Mucosa of descending colon (tissue), 3 donors: ENCODE measurements at regions not wholly inside any gene's neighbourhood (a gene's known extent, or its start where the extent isn't known, plus 50 kb on each side); places are given as distances from the start of the nearest gene placed in this dataset.

ENCODE experiments used
- ATAC-seq: fragments of 200-7000 bp; cut with Tn5 transposase; one replicate; pipeline ENCODE4 v1.9.1; 2020; ENCODE audit warnings: mild to moderate bottlenecking, moderate library complexity
- DNase-seq, 3 donors: peaks; one replicate each; pipeline ENCODE4 v3.0.0-alpha.2; 2020
- H3K36me3 ChIP-seq: fragments of 200-600 bp; one replicate; pipeline ENCODE4 v1.8.0; 2021; ENCODE audit warnings: low read depth, mild to moderate bottlenecking
- H3K4me1 ChIP-seq: fragments of 200-600 bp; one replicate; pipeline ENCODE4 v1.8.0; 2021; ENCODE audit warnings: low read depth, mild to moderate bottlenecking
- H3K4me3 ChIP-seq: fragments of 200-600 bp; one replicate; pipeline ENCODE4 v1.8.0; 2021; ENCODE audit warnings: mild to moderate bottlenecking
- H3K9me3 ChIP-seq: fragments of 200-600 bp; one replicate; pipeline ENCODE4 v1.8.0; 2021; ENCODE audit warnings: mild to moderate bottlenecking
- intact Hi-C, 2 donors: fragments of 100-400 bp; cut with DNase I in 1 of 2; cut with micrococcal nuclease in 1 of 2; formaldehyde crosslinking; loops; one replicate each; pipeline versions ENCODE4 v1.11.0 to v1.11.1; 2022; cut with DNase I, micrococcal nuclease
- TF ChIP-seq, protein P1 (sequence below): fragments of 200-600 bp; IDR thresholded peaks from one replicate; pipeline ENCODE4 v1.8.0; 2022; ENCODE audit warnings: antibody characterized with exemption, mild to moderate bottlenecking
- donor health status: DM: no; HTN: no; CAD: no; lungs with moderate emphysema.
- donor health status: DM: no; HTN: no; CAD: no.
- donor health status: DM: no; HTN: yes; CAD: no.

DNA sequence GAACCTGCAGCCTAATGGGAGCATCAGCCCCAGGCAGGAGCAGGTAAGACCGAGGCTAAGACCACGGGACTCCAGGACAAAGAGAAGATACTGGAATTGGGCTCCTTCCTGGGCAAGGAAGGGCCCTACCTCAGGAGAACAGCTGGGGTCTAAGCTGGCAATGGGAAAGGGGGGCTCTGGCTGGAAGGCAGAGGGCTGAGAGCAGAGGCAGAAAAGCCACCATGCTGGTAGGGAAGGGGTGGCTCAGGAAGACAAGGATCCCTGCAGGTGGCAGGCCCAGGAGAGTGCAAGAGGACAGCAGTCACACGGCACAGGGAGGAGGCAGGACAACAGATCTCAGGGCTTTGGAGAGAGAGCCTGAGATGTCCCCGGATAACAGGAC lies 203.5 kb downstream of the NDUFA10 start:
- no peaks in the 10 kb centered on the region for H3K9me3 ChIP-seq
- ATAC-seq = no peak
- no peaks in the 10 kb centered on the region for H3K36me3 ChIP-seq
- intact Hi-C loops = no loop called here
- no peak overlapping the region for H3K4me3 ChIP-seq
- DNase-seq = peak in 1 of 3 donors; percentile 15
- no peaks in the 10 kb centered on the region for H3K4me1 ChIP-seq
- TF ChIP-seq, protein P1, sequence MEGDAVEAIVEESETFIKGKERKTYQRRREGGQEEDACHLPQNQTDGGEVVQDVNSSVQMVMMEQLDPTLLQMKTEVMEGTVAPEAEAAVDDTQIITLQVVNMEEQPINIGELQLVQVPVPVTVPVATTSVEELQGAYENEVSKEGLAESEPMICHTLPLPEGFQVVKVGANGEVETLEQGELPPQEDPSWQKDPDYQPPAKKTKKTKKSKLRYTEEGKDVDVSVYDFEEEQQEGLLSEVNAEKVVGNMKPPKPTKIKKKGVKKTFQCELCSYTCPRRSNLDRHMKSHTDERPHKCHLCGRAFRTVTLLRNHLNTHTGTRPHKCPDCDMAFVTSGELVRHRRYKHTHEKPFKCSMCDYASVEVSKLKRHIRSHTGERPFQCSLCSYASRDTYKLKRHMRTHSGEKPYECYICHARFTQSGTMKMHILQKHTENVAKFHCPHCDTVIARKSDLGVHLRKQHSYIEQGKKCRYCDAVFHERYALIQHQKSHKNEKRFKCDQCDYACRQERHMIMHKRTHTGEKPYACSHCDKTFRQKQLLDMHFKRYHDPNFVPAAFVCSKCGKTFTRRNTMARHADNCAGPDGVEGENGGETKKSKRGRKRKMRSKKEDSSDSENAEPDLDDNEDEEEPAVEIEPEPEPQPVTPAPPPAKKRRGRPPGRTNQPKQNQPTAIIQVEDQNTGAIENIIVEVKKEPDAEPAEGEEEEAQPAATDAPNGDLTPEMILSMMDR = no peak

DNA sequence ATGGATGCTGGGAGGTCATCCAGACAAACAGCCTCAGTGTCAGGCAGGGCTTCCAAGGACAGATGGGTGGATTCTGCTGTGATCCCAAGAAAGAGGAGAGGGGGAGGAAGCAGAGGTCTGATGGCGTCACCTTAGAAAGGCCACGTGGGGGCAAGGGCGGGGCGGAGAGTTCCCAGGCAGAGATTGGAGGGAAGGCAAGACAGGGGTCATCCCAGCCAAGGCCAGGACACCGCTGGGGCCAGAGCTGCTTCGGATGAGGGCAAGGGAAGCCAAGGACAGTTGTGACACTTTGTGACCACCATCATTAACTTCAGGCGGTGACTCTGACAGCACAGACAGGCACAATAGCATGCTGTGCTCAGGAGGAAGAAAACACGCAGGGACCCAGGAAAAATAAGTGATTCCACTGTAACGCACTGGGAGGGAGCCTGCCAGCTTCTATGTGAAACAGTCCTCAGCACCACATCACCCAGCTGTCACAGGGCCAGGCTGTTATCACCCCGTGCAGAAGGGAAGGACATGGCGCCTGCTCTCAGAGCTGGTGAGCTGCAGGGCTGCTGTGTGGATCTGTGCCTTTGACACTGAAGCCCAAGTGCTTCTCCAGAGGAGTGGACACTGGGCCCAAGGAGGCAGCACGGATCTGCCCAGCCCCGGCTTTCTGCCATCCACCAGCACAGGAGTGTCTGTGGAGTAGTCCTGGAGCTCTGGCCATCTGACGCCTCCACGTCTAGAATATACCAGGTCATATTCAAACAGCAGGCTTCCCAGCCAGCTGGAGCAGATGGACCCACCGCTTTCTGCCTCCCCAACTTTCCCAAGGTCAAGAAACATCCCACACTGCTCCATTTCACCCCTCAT lies 204.1 kb downstream of the NDUFA10 start:
- no peak for ATAC-seq
- Histone ChIP-seq H3K9me3 (no peaks in the 10 kb centered on the region), H3K36me3 (no peaks in the 10 kb centered on the region), H3K4me3 (no peak overlapping the region), H3K4me1 (no peaks in the 10 kb centered on the region)
- TF ChIP-seq, protein P1 = no peak
- intact Hi-C loops = no loop called here
- peak in 2 of 3 donors; percentile 6 to 14 for DNase-seq

DNA sequence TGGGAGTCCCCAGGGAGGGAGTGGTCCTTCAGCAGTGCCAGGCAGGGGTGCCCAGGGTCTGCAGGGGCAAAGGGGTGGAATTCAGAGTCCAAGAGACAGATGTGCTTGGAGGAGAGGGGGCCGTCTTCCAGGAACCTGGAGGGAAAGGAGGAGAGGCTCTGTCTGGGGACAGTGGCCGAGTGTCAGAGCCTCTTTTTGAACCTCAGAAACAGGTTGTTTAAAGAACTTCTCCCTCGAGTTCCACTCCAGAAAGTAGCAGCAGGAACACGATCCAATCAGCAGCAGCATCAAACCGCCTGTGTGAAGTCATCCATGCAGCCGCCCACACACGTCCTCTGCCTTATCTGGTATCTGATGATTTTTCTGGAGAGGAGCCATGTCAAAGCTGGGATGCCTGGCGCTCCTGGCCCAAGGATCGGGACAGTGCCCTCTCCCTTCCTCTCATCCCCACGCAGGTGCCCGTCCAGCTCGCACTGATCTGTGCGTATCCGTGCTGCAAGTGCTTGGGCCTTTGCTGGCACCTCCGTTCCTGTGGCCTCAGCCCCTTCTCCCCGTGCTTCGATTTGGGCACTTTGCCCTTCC lies 205.1 kb downstream of the NDUFA10 start:
- intact Hi-C loops = no loop called here
- TF ChIP-seq, protein P1 = no peak
- Histone ChIP-seq H3K9me3 (no peaks in the 10 kb centered on the region), H3K4me1 (no peaks in the 10 kb centered on the region), H3K4me3 (no peak overlapping the region), H3K36me3 (no peaks in the 10 kb centered on the region)
- ATAC-seq = no peak
- peak in 1 of 3 donors; percentile 7 for DNase-seq

DNA sequence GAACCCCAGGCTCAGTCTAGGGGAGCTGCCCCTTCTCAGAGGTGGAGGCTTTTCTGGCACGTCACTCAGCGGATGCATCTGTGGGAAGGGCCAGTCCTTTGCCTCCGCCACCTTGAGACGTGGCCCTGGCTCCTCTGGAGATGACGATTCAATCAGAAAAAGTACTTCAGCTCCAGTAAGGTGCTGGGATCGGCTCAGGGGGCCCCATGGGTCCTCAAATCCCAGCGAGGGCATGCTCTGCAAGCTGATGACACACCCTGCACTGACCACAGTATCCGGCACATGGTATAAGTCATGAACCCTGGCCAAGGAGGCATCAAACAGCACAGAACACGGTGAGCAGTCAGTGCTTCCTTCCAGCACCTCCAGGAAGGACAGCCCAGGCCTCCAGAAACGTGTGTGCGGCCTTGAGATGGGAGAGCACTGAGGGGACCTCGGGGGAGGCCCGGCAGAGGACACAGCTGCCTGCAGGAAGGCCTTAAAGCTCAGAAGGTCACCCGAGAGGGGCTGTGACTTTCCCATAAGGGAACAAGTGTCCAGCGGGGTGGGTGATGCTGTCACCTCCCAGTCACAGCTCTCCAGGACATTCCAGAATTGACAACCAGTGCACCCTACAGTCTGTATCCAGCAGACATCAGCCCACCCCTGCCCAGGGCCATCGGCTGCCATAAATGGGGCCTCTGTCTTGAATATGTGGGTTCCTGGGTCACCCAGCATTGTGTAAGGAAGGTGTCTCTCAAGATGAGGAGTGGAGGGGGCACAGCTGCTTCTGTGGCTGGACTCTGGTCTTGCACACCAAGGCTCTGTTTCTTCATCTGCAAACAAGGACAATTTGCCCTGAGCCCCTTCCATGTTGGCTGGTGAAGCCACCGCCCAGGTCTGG lies 205.8 kb downstream of the NDUFA10 start:
- peak in 1 of 3 donors; percentile 8 for DNase-seq
- H3K4me3 ChIP-seq = no peak overlapping the region
- TF ChIP-seq, protein P1 = no peak
- H3K4me1 ChIP-seq = no peaks in the 10 kb centered on the region
- no peaks in the 10 kb centered on the region for H3K9me3 ChIP-seq
- no peak for ATAC-seq
- intact Hi-C loops = no loop called here
- no peaks in the 10 kb centered on the region for H3K36me3 ChIP-seq

DNA sequence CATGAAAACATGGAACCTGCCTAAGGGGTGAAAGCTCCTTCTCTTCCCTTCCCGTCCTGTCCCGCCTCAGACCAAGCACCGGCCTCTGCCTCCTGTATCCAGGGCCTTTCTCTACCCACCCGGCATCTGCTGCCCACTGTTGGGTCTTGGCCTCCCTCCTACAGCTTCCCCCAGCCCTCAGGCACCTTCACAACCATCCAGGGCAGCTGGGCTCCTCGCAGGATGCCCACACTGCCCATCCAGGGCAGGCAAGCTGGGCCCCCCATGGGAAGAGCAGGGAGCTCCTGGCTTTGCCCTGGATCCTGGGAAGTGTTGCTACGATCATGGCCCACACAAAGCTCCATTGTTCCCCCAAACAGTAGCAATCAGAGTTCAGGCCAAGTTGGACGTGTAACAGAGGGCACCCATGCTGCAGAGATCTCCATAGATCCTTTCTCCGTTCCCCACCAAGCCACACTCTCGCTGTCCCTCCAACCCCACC lies 206.6 kb downstream of the NDUFA10 start:
- H3K9me3 ChIP-seq = no peaks in the 10 kb centered on the region
- H3K4me3 ChIP-seq = no peak overlapping the region
- TF ChIP-seq, protein P1 = no peak
- DNase-seq (peak in 1 of 3 donors; percentile 6), ATAC-seq (no peak)
- no peaks in the 10 kb centered on the region for H3K4me1 ChIP-seq
- intact Hi-C loops = no loop called here
- H3K36me3 ChIP-seq = no peaks in the 10 kb centered on the region
